Mesothelial cell of epicardium (in vitro differentiated cells): ENCODE measurements at regions not wholly inside any gene's neighbourhood (a gene's known extent, or its start where the extent isn't known, plus 50 kb on each side); places are given as distances from the start of the nearest gene placed in this dataset.
A peak's percentile ranks its signal among the peaks of the same experiment; 100 is the strongest.
"Not testable (repeated sequence)": the region's sequence is repeated elsewhere in the genome, so short reads cannot be mapped to it uniquely, and the experiment has no call there.

Experiments
- DNase-seq, 2 experiments: peaks; one replicate each; pipeline ENCODE4 v3.0.0; 2021; ENCODE audit warnings: low spot score in 2 of 2; ENCODE audit not compliant: unreplicated experiment in 2 of 2
- H3K27ac Mint-ChIP-seq: 2 replicates; pipeline ENCODE4 v1.8.0; 2021; ENCODE audit warnings: mixed read lengths
- H3K27me3 Mint-ChIP-seq: 2 replicates; pipeline ENCODE4 v1.8.0; 2021; ENCODE audit warnings: low read depth, mixed read lengths
- H3K36me3 Mint-ChIP-seq: 2 replicates; pipeline ENCODE4 v1.8.0; 2021; ENCODE audit warnings: mixed read lengths
- H3K4me1 Mint-ChIP-seq: 2 replicates; pipeline ENCODE4 v1.8.0; 2021; ENCODE audit warnings: mixed read lengths
- H3K4me3 Mint-ChIP-seq: 2 replicates; pipeline ENCODE4 v1.8.0; 2021; ENCODE audit warnings: mild to moderate bottlenecking, moderate library complexity, mixed read lengths
- H3K9me3 Mint-ChIP-seq: 2 replicates; pipeline ENCODE4 v1.8.0; 2021; ENCODE audit warnings: mixed read lengths
- TF ChIP-seq, protein P1 (sequence below): fragments of 200-600 bp; sonication (generic); IDR thresholded peaks from one replicate; pipeline ENCODE4 v1.5.0; 2021; ENCODE audit warnings: antibody characterized with exemption; ENCODE audit not compliant: unreplicated experiment

DNA sequence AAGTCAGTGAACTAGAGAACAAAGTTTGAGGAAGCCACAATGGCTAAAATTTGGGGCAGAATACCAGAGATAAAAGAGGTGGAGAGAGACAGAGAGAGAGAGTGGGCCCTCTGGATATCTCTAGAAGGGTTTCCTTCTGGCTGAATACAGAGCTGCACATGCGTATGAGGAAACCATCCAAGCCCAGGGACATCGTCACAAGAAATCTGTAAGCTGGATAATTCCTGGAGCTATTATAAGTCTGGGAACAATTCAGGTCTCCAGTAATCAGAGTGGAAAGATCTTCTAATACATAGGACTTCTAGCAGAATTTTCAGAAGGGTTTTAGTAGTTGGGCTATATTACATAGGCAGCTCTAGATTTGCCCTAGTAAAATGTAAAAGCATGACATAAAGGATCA is 415.7 kb upstream of the MTPN start:
- TF ChIP-seq, protein P1, sequence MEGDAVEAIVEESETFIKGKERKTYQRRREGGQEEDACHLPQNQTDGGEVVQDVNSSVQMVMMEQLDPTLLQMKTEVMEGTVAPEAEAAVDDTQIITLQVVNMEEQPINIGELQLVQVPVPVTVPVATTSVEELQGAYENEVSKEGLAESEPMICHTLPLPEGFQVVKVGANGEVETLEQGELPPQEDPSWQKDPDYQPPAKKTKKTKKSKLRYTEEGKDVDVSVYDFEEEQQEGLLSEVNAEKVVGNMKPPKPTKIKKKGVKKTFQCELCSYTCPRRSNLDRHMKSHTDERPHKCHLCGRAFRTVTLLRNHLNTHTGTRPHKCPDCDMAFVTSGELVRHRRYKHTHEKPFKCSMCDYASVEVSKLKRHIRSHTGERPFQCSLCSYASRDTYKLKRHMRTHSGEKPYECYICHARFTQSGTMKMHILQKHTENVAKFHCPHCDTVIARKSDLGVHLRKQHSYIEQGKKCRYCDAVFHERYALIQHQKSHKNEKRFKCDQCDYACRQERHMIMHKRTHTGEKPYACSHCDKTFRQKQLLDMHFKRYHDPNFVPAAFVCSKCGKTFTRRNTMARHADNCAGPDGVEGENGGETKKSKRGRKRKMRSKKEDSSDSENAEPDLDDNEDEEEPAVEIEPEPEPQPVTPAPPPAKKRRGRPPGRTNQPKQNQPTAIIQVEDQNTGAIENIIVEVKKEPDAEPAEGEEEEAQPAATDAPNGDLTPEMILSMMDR, result no peak
- Mint-ChIP-seq H3K4me1 (no peaks in the 10 kb centered on the region), H3K27me3 (no peaks in the 10 kb centered on the region), H3K27ac (peak overlapping the region; percentile 15), H3K4me3 (no peak overlapping the region), H3K9me3 (no peaks in the 10 kb centered on the region), H3K36me3 (no peaks in the 10 kb centered on the region)
- DNase-seq, result no peak

DNA sequence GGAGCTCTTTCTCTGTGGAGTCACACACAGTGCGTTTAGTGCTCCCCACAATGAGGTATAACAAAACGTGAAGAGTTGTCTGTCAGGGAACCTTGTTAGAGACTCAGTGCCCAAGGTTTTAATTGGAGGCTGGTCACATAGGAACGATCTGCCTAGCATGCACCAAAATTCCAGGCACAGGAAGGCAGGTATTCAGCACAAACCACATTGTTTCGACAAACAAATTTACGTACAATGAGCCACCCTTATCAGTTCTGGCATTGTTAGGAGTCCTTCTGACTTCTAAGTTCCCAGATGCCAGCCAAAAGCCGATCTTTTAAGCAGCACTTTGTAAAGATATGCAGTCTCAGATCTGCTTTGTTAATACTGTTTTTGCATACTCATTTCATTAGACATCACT is 414.2 kb upstream of the MTPN start:
- H3K9me3 Mint-ChIP-seq, result no peaks in the 10 kb centered on the region
- DNase-seq, result no peak

DNA sequence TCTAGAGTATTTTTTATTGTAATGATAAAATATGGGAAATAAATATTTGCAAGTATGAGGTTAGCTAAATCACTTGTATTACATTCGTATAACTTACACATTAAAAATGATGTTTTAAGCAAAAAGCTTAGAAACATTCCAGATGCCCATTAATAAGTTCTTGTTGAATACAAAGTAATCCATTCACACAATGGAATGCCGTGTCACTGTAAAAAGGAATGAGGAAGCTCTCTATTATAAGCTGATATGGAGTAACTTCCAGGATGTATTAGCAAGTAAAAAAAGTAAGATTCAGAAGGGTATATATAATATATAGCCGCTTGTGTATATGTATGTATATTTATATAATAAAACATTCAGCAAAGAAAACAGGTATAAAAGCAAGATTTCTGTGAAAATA is 412.8 kb upstream of the MTPN start:
- DNase-seq, result no peak
- no peaks in the 10 kb centered on the region for H3K4me1 Mint-ChIP-seq
- H3K27me3 Mint-ChIP-seq, result no peaks in the 10 kb centered on the region
- H3K36me3 Mint-ChIP-seq, result no peaks in the 10 kb centered on the region
- H3K9me3 Mint-ChIP-seq, result no peaks in the 10 kb centered on the region
- no peak overlapping the region for H3K27ac Mint-ChIP-seq
- no peak overlapping the region for H3K4me3 Mint-ChIP-seq
- TF ChIP-seq, protein P1, result no peak

More for the DNA sequence above, 414.2 kb upstream of the MTPN start:
- Mint-ChIP-seq H3K27ac (no peak overlapping the region), H3K36me3 (no peaks in the 10 kb centered on the region), H3K27me3 (no peaks in the 10 kb centered on the region), H3K4me3 (no peak overlapping the region), H3K4me1 (no peaks in the 10 kb centered on the region)
- TF ChIP-seq, protein P1, result no peak

DNA sequence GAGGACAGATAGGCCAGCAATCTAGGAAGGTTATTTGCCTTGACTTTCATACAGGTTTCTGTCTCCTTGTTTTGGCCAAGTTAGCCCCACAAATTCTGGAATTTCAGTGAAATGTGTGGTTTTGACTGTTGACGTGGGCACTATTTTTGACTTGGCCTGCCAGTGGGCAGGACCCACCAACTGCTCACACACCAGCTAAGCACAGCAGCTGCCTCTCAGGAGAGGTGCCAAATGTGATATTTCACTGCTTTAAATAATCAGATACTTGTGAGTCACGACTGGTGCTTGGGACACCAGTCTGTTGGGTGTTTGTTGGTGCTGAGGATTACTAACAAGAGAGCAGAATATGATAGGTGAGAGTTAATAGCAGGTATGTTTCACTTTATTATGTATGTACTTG is 409.7 kb upstream of the MTPN start:
- DNase-seq, result no peak
- H3K27ac Mint-ChIP-seq, result no peak overlapping the region
- TF ChIP-seq, protein P1, result no peak
- H3K9me3 Mint-ChIP-seq, result no peaks in the 10 kb centered on the region
- no peaks in the 10 kb centered on the region for H3K27me3 Mint-ChIP-seq
- H3K36me3 Mint-ChIP-seq, result no peaks in the 10 kb centered on the region
- no peak overlapping the region for H3K4me3 Mint-ChIP-seq
- no peaks in the 10 kb centered on the region for H3K4me1 Mint-ChIP-seq

DNA sequence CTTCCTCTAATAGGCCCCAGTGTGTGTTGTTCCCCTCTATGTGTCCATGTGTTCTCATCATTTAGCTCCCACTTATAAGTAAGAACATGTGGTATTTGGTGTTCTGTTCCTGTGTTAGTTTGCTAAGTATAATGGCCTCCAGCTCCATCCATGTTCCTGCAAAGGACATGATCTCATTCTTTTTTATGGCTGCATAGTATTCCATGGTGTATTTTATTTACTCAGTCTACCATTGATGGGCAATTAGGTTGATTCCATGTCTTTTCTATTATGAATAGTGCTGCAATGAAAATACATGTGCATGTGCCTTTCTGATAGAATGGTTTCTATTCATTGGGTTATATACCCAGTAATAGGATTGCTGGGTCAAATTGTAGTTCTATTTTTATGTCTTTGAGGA is 394.2 kb upstream of the MTPN start:
- not testable (repeated sequence) for H3K27ac Mint-ChIP-seq, DNase-seq, H3K27me3 Mint-ChIP-seq, H3K36me3 Mint-ChIP-seq, H3K4me3 Mint-ChIP-seq, H3K9me3 Mint-ChIP-seq, H3K4me1 Mint-ChIP-seq

DNA sequence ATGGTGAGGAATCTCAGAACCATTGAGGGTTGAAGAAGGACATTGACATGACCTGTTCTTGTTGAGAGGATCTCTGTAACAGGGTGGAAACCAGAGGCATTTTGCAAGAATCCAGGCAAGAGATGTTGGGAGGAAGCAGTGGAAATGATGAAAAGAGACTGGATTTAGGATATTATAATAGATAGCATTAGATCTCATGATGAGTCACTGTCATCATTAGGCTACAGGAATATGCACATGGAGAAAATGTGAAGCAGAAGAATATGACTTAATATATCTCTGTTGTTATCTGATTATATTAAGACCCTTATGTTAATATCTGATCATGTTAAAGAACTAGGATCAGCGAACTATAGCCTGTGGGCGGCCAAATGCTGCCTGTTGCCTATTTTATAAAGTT is 393.0 kb upstream of the MTPN start:
- Mint-ChIP-seq H3K4me1 (no peaks in the 10 kb centered on the region), H3K27ac (no peak overlapping the region), H3K27me3 (no peaks in the 10 kb centered on the region), H3K36me3 (no peaks in the 10 kb centered on the region), H3K4me3 (no peak overlapping the region), H3K9me3 (no peaks in the 10 kb centered on the region)
- no peak for DNase-seq
- TF ChIP-seq, protein P1, result no peak
